SK-N-SH (cell line): ENCODE measurements at regions not wholly inside any gene's neighbourhood (a gene's known extent, or its start where the extent isn't known, plus 50 kb on each side); places are given as distances from the start of the nearest gene placed in this dataset.

Experiments used
- CHD2 ChIP-seq: fragments of 150-350 bp; IDR thresholded peaks from 2 replicates; pipeline ENCODE4 v1.6.1; 2018; ENCODE audit warnings: low read length; ENCODE audit not compliant: partially characterized antibody
- ELF1 ChIP-seq: IDR thresholded peaks from 2 replicates; pipeline ENCODE4 v1.4.0; 2012
- EZH2phosphoT487 ChIP-seq: fragments of 200-600 bp; sonication (generic); IDR thresholded peaks from 2 replicates; pipeline ENCODE4 v1.6.1; 2017; ENCODE audit warnings: low read depth, mixed run types, mild to moderate bottlenecking, antibody characterized with exemption, moderate library complexity, borderline replicate concordance
- JUND ChIP-seq: IDR thresholded peaks from 2 replicates; pipeline ENCODE4 v1.4.0; 2012
- NRF1 ChIP-seq: IDR thresholded peaks from 2 replicates; pipeline ENCODE4 v1.6.1; 2012; ENCODE audit warnings: low read depth, mild to moderate bottlenecking, low read length
- RCOR1 ChIP-seq: fragments of 150-350 bp; IDR thresholded peaks from 2 replicates; pipeline ENCODE4 v1.6.1; 2017; ENCODE audit warnings: antibody characterized with exemption, low read length
- SIN3A ChIP-seq: IDR thresholded peaks from 2 replicates; pipeline ENCODE4 v1.6.1; 2012; ENCODE audit warnings: low read depth, mild to moderate bottlenecking, low read length, moderate library complexity, borderline replicate concordance
- TF ChIP-seq, protein P1 (sequence below): fragments of 200-600 bp; sonication (generic); IDR thresholded peaks from 2 replicates; pipeline ENCODE4 v1.6.1; 2017; ENCODE audit warnings: antibody characterized with exemption, mild to moderate bottlenecking, moderate library complexity
- TF ChIP-seq, protein P2 (sequence below): IDR thresholded peaks from 2 replicates; pipeline ENCODE4 v1.4.0; 2012; ENCODE audit warnings: low read depth

DNA sequence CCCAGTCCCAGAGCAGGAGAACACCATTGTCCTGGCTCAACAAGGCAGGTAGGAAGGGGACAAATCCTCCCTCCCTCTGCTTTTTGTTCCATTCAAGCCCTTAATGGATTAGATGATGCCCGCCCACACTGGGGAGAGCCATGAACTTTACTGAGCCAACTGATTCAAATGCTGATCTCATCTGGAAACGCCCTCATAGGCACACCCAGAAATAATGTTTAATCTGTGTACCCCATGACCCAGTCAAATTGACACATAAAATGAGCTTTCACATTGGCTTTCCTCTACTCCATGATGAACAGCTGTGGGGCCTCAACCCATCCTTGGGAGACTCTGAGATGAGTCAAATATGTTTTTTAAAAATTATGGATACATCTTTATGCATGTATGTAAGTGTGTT, 141.8 kb downstream of the GALC start:
- TF ChIP-seq JUND, result no peak
- no peak for TF ChIP-seq EZH2phosphoT487
- TF ChIP-seq, protein P1, sequence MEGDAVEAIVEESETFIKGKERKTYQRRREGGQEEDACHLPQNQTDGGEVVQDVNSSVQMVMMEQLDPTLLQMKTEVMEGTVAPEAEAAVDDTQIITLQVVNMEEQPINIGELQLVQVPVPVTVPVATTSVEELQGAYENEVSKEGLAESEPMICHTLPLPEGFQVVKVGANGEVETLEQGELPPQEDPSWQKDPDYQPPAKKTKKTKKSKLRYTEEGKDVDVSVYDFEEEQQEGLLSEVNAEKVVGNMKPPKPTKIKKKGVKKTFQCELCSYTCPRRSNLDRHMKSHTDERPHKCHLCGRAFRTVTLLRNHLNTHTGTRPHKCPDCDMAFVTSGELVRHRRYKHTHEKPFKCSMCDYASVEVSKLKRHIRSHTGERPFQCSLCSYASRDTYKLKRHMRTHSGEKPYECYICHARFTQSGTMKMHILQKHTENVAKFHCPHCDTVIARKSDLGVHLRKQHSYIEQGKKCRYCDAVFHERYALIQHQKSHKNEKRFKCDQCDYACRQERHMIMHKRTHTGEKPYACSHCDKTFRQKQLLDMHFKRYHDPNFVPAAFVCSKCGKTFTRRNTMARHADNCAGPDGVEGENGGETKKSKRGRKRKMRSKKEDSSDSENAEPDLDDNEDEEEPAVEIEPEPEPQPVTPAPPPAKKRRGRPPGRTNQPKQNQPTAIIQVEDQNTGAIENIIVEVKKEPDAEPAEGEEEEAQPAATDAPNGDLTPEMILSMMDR, result no peak
- no peak for TF ChIP-seq RCOR1
- TF ChIP-seq, protein P2, sequence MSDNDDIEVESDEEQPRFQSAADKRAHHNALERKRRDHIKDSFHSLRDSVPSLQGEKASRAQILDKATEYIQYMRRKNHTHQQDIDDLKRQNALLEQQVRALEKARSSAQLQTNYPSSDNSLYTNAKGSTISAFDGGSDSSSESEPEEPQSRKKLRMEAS, result no peak
- no peak for TF ChIP-seq ELF1
- TF ChIP-seq NRF1, result no peak
- TF ChIP-seq SIN3A, result no peak
- no peak for TF ChIP-seq CHD2
